Neuron (in vitro differentiated cells): ENCODE measurements at regions not wholly inside any gene's neighbourhood (a gene's known extent, or its start where the extent isn't known, plus 50 kb on each side); places are given as distances from the start of the nearest gene placed in this dataset.

Experiments used
- H2AFZ ChIP-seq: one replicate; pipeline ENCODE4 v1.6.1; 2013; ENCODE audit warnings: low read depth, mild to moderate bottlenecking, inconsistent platforms, low read length, moderate library complexity
- H3K27me3 ChIP-seq: one replicate; pipeline ENCODE4 v1.6.1; 2013; ENCODE audit warnings: low read length; ENCODE audit not compliant: insufficient read depth
- H3K36me3 ChIP-seq: one replicate; pipeline ENCODE4 v1.6.1; 2013; ENCODE audit warnings: low read length; ENCODE audit not compliant: insufficient read depth
- H3K4me1 ChIP-seq: one replicate; pipeline ENCODE4 v1.6.1; 2013; ENCODE audit warnings: low read length; ENCODE audit not compliant: insufficient read depth
- H3K4me3 ChIP-seq: 2 replicates; pipeline ENCODE4 v1.5.1; 2013; ENCODE audit warnings: mild to moderate bottlenecking, low read length, moderate library complexity
- H3K9me3 ChIP-seq: one replicate; pipeline ENCODE4 v1.6.1; 2013; ENCODE audit warnings: low read length

DNA sequence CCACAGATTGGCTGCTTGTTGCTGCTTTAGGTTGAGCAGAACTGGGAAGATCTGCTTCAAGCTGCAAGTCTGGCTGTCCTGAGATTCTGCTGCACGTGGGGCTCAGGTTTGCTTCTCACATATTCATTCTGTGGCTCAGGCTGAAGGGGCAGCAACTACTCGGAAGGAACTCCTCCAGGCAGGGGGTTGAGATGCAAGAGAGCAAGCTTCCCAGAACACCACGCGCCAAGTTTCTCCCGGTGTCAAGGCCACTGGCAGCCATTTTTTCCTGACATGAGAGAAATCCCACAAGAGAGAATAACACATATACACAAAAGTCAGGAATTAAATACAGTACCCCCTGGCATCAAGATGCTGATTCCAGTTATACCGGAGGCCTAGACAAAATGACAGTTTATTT is 887.6 kb upstream of the SLC10A2 start:
- no peak overlapping the region for H2AFZ ChIP-seq
- no peaks in the 10 kb centered on the region for H3K4me1 ChIP-seq
- H3K36me3 ChIP-seq = no peaks in the 10 kb centered on the region
- H3K9me3 ChIP-seq = no peaks in the 10 kb centered on the region
- H3K27me3 ChIP-seq = no peaks in the 10 kb centered on the region
- H3K4me3 ChIP-seq = no peak overlapping the region

DNA sequence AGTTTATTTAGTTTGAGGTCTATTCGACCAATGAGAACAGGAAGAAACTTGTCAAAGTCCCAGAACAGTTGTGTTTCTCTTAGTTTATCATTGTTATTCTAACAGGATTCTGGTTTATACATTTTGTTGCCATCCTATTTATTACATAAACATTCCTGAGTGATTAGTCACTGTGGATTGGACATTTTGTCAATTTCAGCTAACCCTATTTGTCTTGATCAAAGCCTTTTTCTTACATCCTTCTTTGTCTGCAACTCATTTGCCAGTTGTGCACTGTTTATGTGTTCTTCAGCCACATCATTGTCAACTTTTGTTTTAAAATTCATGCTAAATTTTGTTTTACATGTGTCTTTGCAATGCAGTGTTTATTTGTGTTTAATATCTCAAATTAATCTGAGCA is 886.0 kb upstream of the SLC10A2 start:
- Histone ChIP-seq H3K36me3 (no peaks in the 10 kb centered on the region), H2AFZ (no peak overlapping the region), H3K27me3 (no peaks in the 10 kb centered on the region), H3K4me1 (no peaks in the 10 kb centered on the region), H3K4me3 (no peak overlapping the region), H3K9me3 (no peaks in the 10 kb centered on the region)

DNA sequence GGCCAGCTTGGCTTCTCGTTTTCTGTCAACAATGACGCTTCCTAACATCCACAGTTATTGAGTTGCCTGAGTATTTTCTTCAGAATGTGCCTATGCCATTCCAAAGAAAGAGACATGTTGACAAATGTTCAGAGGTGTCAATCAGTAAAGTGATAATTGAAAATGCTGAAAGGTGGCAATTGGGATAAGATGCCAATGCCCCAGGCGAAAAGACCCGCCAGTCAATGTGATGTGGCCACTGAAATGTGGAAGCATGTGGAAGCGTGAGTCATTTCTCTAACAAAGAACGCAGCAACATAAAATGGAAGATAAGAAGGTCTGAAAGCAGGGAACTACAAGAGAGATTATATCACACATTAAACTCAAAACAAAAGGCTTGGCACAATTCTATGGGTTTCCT is 882.2 kb upstream of the SLC10A2 start:
- Histone ChIP-seq H3K4me1 (no peaks in the 10 kb centered on the region), H3K9me3 (no peaks in the 10 kb centered on the region), H2AFZ (no peak overlapping the region), H3K27me3 (no peaks in the 10 kb centered on the region), H3K4me3 (no peak overlapping the region), H3K36me3 (no peaks in the 10 kb centered on the region)

DNA sequence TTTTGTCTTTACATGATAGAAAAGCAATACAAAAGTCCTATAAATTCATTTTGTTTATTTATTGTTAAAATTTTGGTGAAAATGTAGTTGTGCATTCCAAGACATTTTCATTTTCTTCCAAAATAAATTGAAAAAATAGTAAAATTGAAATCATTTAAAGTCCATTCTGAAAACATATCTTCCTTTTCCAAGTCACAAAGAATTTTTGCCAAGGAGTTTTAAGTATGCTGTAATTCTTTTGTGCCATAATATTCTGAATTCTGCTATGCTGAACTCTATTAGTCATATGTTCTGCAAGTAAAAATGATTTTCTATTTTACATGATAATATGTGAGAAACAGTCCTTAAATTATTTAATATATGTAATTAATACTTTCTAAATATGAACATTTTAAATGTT is 879.6 kb upstream of the SLC10A2 start:
- no peaks in the 10 kb centered on the region for H3K36me3 ChIP-seq
- H3K4me3 ChIP-seq = no peak overlapping the region
- no peaks in the 10 kb centered on the region for H3K9me3 ChIP-seq
- no peaks in the 10 kb centered on the region for H3K27me3 ChIP-seq
- no peaks in the 10 kb centered on the region for H3K4me1 ChIP-seq
- H2AFZ ChIP-seq = no peak overlapping the region

DNA sequence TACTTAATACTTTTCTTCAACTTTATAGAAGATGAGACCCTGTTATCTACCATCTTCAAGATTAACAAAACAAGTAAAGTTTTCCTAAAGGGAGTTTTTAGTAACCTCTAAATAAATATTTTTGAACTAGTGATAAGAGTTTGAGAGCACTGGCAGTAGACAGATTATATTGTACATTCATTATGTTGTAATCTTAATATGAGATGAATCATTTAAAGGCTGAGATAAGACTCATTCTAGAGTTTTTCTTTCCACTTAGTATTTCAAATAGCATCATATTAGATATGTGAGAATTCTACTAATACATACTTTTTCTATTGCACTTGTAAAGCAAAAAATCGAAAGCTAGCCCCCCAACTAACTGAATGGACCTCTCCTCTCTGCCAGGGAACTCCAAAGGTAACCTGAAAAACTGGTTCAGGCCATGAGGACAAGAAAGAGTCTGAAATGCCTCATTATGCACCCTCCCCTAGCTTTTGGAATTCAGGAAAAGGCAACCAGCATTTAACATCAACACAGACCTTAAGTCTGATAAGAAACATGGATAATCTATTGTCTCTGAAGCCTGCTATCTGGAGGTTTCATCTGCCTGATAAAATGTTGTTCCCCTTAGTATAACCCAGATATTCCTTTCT is 875.4 kb upstream of the SLC10A2 start:
- H3K36me3 ChIP-seq = no peaks in the 10 kb centered on the region
- no peaks in the 10 kb centered on the region for H3K4me1 ChIP-seq

DNA sequence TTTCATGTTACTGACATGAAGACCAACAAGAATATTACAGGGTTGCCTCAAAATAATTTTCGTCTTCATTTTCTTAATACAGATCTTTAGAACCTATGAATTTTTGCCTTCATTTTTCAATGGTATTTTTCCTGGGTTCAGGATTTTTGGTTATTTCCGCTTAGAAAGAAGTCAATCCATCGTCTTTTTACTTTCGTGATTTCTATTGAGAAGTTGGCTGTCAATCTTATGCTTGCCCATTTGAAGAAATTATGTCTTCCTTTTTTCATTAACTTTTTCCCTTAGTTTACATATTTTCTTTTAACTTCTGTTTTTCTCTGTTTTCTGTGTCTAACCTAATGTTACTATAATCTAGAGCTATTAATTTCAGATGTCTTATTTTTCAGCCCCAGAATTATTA is 868.9 kb upstream of the SLC10A2 start:
- no peaks in the 10 kb centered on the region for H3K27me3 ChIP-seq
- H3K4me3 ChIP-seq = no peak overlapping the region
- H3K9me3 ChIP-seq = no peaks in the 10 kb centered on the region
- no peaks in the 10 kb centered on the region for H3K36me3 ChIP-seq
- H2AFZ ChIP-seq = no peak overlapping the region
- H3K4me1 ChIP-seq = no peaks in the 10 kb centered on the region

More for the DNA sequence above, 875.4 kb upstream of the SLC10A2 start:
- Histone ChIP-seq H3K27me3 (no peaks in the 10 kb centered on the region), H3K9me3 (no peaks in the 10 kb centered on the region), H2AFZ (no peak overlapping the region), H3K4me3 (no peak overlapping the region)

DNA sequence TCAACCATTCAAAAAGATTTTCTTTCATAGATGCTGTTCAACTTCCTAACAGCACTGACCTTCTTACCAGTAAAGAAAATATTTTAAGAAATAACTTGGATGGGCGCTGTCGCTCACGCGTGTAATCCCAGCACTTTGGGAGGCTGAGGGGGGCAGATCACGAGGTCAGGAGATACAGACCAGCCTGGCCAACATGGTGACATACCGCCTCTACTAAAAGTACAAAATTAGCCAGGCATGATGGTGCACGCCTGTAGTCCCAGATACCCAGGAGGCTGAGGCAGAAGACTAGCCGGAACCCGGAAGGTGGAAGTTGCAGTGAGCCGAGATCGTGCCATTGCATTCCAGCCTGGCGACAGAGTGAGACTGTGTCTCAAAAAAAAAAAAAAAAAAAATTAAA is 865.7 kb upstream of the SLC10A2 start:
- Histone ChIP-seq H3K9me3 (no peaks in the 10 kb centered on the region), H2AFZ (no peak overlapping the region), H3K36me3 (no peaks in the 10 kb centered on the region), H3K4me1 (no peaks in the 10 kb centered on the region), H3K27me3 (no peaks in the 10 kb centered on the region), H3K4me3 (no peak overlapping the region)

DNA sequence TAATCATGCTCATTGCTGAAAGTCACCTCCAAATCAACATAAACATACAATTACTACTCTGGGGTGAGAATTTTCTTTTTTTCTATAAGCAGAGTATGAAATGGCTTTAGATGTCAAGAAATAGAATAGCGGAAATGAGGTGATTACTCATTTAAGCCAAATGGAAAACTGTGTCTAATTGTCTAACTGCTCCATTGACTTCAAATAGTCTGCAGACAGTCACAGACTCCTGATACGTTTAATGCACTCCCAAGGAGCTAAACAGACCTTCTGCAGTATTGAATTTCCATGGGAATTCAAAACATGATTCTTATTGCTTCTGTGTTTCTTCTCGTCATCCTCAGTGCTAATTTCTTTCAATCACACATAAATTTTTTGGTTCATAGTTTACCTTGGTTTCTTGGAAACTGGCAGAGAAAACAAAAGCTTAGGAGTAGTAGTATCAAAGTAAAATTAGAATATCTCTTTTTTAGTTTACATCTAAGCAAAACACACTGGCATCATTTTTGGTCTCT is 865.2 kb upstream of the SLC10A2 start:
- Histone ChIP-seq H3K4me1 (no peaks in the 10 kb centered on the region), H3K4me3 (no peak overlapping the region), H3K27me3 (no peaks in the 10 kb centered on the region), H3K36me3 (no peaks in the 10 kb centered on the region), H3K9me3 (no peaks in the 10 kb centered on the region), H2AFZ (no peak overlapping the region)

DNA sequence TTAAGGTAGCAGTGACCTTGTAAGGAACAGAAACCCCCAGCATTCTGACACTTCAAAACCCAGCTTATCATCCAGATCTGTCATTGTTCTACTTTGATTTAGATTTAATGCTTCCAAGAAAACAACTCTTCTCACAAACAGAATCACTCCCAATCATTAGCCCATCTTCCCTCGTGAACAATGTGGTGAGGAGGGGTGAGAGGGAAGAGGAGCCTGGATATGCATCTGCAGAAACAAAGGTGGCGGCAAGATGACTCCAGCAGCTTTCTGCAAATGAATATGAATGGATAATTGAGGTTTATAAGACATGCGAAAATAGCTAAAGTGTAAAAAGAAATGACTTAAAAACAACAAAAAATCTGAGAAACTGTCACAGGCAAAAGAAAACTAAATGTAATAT is 859.9 kb upstream of the SLC10A2 start:
- Histone ChIP-seq H3K27me3 (no peaks in the 10 kb centered on the region), H3K36me3 (no peaks in the 10 kb centered on the region), H3K4me3 (no peak overlapping the region), H3K4me1 (no peaks in the 10 kb centered on the region), H3K9me3 (no peaks in the 10 kb centered on the region), H2AFZ (peak overlapping the region; percentile 17)

DNA sequence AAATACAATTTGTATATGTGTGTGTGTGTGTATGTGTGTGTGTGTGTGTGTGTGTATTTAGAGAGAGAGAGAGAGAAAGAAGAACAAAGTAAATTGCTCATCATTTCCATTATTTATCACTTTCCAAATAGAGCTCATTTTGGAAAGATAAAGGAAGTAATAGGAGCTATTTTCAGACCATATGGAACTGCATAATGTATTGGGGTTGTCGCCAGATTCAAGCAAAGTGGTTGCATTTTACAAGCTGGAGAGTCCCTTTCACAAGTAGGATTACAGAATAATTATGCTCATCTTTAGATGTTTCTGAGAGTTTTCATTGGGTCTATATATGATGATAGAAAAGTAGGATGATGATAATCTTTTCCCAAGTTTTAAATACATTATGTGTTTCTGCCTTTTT is 842.7 kb upstream of the SLC10A2 start:
- H2AFZ ChIP-seq = no peak overlapping the region
- H3K4me3 ChIP-seq = no peak overlapping the region
- H3K27me3 ChIP-seq = no peaks in the 10 kb centered on the region
- no peaks in the 10 kb centered on the region for H3K4me1 ChIP-seq
- no peaks in the 10 kb centered on the region for H3K9me3 ChIP-seq
- H3K36me3 ChIP-seq = no peaks in the 10 kb centered on the region

DNA sequence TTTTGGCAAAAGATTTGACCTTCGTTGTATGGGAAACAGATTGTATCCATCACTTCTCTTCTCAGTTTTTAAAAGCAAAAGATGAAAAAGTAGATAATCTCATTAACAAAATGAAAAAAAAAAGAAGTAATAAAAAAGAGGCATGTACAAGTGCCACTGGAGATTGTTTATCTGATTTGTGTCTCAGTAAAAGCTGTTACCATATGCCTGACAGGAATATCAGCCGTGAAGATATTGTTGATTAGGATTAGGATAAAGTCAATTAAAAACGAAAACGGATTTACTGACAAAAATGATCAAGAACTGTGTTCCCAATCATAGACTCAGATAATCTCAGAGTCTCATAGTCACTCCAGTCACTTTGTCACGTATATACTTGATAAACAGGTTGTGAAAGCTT is 842.1 kb upstream of the SLC10A2 start:
- Histone ChIP-seq H3K27me3 (no peaks in the 10 kb centered on the region), H2AFZ (no peak overlapping the region), H3K9me3 (no peaks in the 10 kb centered on the region), H3K36me3 (no peaks in the 10 kb centered on the region), H3K4me3 (no peak overlapping the region), H3K4me1 (no peaks in the 10 kb centered on the region)

DNA sequence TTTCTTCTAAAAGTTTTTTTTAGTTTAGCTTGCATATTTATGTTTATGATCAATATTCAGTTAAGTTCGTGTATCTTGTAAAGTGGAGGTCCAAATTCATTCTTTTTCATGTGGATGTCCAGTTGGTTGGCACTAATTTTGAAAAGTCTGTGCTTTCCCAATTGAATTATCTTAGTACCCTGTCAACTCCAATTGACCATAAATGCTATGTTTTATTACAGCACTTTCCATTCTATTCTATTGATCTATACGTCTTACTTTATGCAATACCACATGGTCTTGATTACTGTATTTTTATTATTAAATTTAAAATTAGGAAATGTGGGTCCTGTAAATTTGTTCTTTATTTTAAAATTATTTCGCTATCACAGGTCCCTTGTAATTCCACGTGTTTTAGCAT is 837.6 kb upstream of the SLC10A2 start:
- Histone ChIP-seq H3K4me1 (no peaks in the 10 kb centered on the region), H3K9me3 (no peaks in the 10 kb centered on the region), H3K36me3 (no peaks in the 10 kb centered on the region), H3K4me3 (no peak overlapping the region), H2AFZ (no peak overlapping the region), H3K27me3 (no peaks in the 10 kb centered on the region)

DNA sequence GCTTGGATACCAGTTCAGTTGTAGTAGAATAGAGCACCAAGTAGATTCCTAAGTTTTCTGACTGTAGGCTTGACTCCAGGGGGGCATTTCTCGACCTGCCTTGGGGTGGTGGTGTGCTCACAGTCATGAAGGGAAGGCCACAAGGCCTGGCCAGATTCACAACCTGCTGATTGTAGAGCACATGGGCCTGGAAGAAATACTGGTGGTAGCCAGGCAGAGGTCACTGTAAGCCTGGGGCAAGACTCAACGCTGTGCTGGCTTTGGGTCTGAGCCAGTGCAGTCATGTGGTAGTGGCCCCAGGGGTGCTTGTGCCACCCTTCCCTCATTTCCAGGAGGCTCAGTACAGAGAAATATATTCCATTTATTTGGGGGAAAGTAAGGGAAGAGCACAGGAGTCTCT is 832.3 kb upstream of the SLC10A2 start:
- H2AFZ ChIP-seq = no peak overlapping the region
- H3K9me3 ChIP-seq = peaks cover 3% of the 10 kb centered on the region
- H3K4me3 ChIP-seq = no peak overlapping the region
- no peaks in the 10 kb centered on the region for H3K36me3 ChIP-seq
- no peaks in the 10 kb centered on the region for H3K4me1 ChIP-seq
- no peaks in the 10 kb centered on the region for H3K27me3 ChIP-seq

DNA sequence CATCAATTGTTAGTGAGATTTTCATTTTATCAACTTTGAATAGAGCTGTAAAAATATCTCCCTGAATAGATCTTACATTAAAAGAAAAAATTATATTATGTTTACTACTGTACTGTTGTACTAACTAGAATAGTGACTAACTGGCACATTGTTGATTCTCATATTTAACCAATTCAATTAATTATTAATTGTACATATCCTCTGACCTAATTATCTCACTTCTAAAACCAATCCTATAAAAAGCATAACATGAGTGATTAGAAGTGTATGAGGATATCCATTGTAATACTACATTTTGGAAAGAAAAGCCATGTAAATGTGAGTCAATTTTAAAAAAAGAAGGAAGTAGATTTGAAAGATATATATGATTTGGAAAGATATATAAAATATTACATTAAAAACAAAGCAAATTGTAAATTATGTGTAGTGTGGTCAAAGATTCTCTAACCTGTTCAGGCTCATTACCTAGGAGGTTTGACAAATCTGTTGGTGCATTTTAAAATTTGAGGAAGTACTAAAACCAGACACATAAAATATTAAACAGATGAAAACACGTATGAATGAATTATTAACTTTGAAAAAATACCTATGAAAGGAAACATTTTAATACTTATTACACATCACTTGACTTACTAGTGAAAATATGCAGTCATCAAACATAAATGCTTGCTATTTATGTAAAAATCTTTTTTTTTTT is 829.8 kb upstream of the SLC10A2 start:
- no peak overlapping the region for H2AFZ ChIP-seq

More for the DNA sequence above, 829.8 kb upstream of the SLC10A2 start:
- Histone ChIP-seq H3K27me3 (no peaks in the 10 kb centered on the region), H3K36me3 (no peaks in the 10 kb centered on the region), H3K4me3 (no peak overlapping the region), H3K4me1 (no peaks in the 10 kb centered on the region), H3K9me3 (peaks cover 3% of the 10 kb centered on the region)
